ENCODE measurements at regions not wholly inside any gene's neighbourhood (a gene's known extent, or its start where the extent isn't known, plus 50 kb on each side); places are given as distances from the start of the nearest gene placed in this dataset.
"Not testable (repeated sequence)": the region's sequence is repeated elsewhere in the genome, so short reads cannot be mapped to it uniquely, and the experiment has no call there.

- DNase-seq = no peak
Observed at GRCh38 chr4:126752702-126753101, 880.1 kb upstream of the INTU start.

DNA sequence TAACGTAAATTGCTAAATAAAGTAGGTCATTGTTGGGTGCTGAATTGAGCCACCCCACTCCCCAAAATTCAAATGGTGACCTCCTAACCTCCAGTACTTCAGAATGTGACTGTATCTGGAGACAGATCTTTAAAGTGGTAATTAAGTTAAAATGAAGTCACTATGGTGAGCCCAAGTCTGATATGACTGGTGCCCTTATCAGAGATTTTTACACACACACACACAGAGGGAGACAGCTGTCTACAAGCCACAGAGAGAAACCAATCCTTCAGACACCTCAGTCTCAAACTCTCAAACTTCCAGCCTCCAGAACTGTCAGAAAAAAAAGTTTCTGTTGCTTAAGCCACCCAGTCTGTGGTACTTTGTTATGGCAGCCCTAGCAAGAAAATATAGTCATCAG, 879.2 kb upstream of the INTU start:
- DNase-seq = no peak

DNA sequence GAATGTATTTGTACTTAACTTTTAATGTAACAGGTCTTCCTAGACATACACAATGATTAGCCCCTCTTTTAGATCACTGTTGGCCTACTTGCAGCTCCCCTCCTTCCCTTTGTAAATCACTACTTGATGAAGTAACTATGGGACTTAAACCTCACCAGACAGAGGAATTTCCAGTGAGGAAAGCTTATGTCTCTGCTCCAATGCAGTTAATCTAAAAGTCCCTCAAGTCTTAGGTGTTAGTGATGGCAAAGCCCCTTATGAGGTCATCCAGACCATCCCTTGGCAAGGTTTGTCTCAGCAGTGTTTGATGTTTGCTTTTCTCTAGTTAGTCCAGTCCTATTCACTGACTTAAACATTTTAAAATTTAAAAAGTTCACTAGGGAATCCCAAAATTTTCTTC, 877.3 kb upstream of the INTU start:
- DNase-seq = no peak

- DNase-seq = no peak
Observed at GRCh38 chr4:126756050-126756829, 876.5 kb upstream of the INTU start.

GRCh38 chr4:126757219-126757618, 875.5 kb upstream of the INTU start:
- DNase-seq = no peak

DNA sequence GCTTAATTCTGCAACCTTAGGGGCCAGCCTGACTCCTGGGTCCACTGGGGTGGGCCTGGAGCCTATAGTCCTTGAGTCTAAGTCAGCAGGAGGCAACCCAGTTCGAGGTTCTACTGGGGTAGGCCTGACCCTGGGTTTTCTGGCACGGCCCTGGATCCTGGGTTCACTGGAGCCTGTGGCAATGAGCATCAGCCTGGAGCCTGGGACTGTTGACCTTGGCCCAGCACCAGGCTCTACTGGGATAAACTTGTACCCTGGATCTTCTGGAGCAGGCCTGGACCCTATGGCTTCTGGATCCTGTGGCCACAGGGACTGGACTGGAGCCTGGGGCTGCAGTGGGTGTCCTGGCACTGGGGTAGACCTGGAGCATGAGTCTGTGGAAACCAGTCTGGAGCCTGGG, 874.3 kb upstream of the INTU start:
- no peak for DNase-seq

DNA sequence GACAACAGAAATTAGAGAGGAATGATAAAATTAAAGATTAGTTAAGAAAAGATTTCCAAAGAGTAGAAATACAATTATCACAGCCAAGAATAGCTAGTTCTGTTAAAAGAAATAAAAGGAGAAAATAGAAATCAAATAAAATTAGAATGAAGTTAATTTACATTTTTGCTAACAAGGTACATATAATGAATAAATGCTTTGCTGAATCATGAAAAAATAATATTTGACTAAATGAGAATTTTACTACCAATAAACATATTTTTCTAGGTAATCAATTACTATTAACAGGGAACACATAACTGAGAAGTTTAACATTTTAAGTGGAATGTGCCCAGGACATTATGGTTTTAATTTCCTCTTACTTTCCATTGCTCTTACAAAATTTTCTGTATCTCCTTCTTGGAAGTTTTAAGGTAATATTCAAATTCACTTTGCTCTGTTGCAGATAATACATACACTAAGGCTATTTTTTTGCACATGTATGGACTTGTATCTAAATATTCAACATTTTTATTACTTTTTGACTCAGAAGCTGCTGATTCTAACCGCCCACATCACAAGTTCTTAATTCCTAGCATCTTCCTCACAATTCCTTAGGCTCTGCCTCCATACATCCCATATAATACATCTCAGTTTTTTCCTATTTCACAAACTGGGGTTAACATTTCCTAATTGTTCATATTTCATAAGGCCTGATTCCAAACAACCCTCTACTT, 870.7 kb upstream of the INTU start:
- no peak for DNase-seq

GRCh38 chr4:126762663-126763247, 870.0 kb upstream of the INTU start:
- DNase-seq = no peak

DNA sequence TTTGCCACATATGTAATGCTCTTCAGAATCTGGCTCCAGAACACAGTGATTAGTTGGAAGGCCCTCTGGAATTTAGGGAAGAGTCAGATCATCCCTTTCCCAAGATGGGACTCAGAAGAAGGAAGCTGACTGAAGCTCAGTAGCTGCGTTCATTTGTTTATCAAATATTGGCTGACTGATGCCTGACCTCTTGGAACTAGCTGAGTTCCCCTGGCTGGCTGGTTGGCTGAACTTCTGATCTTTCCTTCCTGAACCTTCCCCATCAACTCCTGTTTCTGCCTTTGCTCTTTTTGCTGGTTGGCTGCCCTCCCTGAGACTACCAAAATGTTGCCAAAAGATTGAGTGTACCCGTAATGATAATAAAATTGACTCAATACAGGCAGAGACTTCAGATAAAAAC, 866.5 kb upstream of the INTU start:
- no peak for DNase-seq

DNA sequence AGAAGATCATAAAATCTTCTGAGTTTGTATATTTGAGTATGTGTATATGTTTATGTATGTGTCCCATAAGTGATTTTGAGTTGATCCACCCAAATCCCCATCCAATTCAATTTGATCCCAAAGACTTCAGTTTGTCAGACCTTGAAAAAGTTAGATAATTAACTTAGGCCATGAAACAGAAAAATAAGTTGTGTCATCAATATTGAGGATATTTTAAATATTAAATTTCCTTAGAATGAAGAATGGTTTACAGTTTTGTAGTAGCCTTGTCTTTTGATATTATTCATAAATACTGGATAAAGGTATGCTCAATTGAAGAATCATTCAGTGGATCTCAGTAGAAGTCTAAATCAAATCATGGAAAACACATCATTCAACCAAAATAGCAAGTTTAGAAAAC, 864.4 kb upstream of the INTU start:
- no peak for DNase-seq

DNA sequence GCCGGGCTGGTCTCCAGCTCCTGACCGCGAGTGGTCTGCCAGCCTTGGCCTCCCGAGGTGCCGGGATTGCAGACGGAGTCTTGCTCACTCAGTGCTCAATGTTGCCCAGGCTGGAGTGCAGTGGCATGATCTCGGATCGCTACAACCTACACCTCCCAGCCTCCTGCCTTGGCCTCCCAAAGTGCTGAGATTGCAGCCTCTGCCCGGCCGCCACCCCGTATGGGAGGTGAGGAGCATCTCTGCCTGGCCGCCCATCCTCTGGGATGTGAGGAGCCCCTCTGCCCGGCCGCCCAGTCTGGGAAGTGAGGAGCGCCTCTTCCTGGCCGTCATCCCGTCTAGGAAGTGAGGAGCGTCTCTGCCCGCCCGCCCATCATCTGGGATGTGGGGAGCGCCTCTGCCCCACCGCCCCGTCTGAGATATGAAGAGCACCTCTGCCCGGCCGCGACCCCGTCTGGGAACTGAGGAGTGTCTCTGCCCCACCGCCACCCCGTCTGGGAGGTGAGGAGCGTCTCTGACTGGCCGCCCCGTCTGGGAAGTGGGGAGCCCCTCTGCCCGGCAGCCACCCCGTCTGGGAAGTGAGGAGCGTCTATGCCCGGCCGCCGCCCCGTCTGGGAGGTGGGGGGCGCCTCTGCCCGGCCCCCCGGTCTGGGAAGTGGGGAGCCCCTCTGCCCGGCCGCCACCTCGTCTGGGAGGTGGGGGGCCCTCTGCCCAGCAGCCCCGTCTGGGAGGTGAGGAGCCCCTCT, 861.8 kb upstream of the INTU start:
- not testable (repeated sequence) for DNase-seq

DNA sequence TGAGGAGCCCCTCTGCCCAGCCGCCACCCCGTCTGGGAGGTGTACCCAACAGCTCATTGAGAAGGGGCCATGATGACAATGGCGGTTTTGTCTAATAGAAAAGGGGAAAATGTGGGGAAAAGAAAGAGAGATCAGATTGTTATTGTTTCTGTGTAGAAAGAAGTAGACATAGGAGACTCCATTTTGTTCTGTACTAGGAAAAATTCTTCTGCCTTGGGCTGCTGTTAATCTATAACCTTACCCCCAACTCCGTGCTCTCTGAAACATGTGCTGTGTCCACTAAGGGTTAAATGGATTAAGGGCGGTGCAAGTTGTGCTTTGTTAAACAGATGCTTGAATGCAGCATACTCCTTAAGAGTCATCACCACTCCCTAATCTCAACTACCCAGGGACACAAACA, 861.1 kb upstream of the INTU start:
- DNase-seq = not testable (repeated sequence)

- no peak for DNase-seq
Observed at GRCh38 chr4:126772662-126773061, 860.1 kb upstream of the INTU start.

GRCh38 chr4:126775485-126776106, 857.2 kb upstream of the INTU start:
- DNase-seq = no peak

- DNase-seq = no peak
Observed at GRCh38 chr4:126776361-126776760, 856.4 kb upstream of the INTU start.

- DNase-seq = no peak
Observed at GRCh38 chr4:126777649-126778048, 855.1 kb upstream of the INTU start.

GRCh38 chr4:126778348-126778747, 854.4 kb upstream of the INTU start:
- no peak for DNase-seq

- DNase-seq = no peak
Observed at GRCh38 chr4:126779001-126779400, 853.8 kb upstream of the INTU start.

GRCh38 chr4:126779436-126780166, 853.2 kb upstream of the INTU start:
- DNase-seq = no peak

- DNase-seq = no peak
Observed at GRCh38 chr4:126783191-126783590, 849.6 kb upstream of the INTU start.

DNA sequence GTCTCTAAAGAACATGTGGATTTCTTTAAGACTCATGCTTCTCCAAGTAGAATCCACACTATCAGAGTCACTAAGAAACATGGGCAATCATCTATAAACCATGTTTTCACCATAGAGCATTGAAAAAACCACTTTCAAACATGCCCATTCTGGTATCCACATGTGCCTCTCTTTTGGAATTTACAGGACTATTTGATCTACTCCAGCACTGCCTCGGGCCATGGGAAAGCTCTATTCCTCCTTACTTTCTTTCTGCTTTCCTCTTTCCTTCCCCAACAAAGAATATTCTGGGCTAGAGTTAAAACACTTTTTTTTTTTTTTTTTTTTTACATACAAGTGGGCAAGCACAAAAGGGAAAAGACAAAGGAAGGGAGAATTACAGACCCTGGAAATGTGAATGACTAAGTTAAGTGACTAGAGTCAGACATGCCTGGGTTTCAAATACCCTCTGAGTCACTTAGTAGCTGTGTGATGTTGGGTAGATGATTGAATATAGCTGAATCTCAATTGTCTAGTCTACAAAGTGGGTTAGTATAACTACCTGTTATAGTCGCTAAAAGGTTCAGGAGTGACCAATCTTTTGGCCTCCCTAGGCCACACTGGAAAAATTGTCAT, 847.7 kb upstream of the INTU start:
- no peak for DNase-seq

DNA sequence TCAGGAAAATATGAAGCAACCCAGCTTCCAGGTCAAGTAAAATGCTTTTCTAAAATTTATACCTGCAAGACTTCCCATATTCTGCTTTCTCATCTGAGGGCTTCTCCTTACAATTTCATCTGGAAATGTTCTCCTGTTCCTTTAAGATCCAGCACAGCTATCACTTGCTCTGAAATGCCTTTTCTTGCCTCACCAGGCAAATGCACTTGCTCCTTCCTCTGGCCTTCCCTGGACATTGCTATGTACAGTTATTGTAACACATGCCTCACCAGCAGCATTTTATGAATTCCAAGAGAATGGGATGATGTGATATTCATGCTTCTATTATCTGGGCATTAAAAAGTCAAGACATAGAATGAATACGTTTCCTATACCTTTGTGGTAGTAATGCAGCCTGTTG, 842.1 kb upstream of the INTU start:
- no peak for DNase-seq
